Femur (tissue), 1 donor: ENCODE measurements at regions not wholly inside any gene's neighbourhood (a gene's known extent, or its start where the extent isn't known, plus 50 kb on each side); places are given as distances from the start of the nearest gene placed in this dataset.

ENCODE experiments used
- DNase-seq: peaks from one replicate; pipeline ENCODE4 v3.0.0-alpha.2; 2017

GRCh38 chr3:103693831-103694230 lies 1259.0 kb downstream of the ZPLD1 start:
- DNase-seq = no peak

DNA sequence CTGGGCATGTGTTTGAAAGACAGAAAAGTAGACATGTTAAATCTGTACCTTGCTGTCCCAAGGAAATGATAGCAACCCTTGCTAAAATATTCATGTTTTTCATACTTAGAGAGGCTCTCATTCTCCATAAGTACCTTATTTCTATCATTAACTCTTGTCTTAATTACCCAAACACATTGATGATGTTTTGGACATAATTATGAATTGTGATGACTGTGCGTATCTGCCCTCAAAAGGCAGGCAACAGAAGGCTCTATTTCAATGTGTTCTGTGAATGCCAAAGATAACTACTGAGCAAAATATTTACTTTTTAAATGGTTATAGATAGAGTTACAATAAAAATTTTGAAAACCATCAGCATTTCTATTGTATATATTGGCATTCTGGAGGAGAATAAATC lies 1263.8 kb downstream of the ZPLD1 start:
- DNase-seq = no peak

DNA sequence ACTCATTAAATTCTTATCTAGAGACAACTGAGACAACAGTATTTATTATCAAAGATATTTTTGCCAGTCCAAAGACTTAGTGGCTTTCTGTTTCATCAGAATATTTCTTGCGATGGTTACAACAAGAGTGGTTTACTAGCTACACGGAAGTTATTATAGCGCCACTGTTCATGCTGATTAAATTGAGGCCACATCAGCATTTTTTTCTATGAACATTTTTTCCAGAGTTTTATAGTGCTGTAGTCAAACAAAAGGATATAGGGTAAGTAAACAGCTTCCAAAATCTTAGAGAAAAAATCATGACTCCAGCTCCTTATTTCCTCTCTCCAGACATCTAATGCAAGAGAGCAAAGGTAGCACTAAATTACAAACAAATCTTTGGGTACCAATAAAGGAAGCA lies 1264.4 kb downstream of the ZPLD1 start:
- no peak for DNase-seq

- no peak for DNase-seq
Measured at GRCh38 chr3:103705641-103706040, 1270.8 kb downstream of the ZPLD1 start.

DNA sequence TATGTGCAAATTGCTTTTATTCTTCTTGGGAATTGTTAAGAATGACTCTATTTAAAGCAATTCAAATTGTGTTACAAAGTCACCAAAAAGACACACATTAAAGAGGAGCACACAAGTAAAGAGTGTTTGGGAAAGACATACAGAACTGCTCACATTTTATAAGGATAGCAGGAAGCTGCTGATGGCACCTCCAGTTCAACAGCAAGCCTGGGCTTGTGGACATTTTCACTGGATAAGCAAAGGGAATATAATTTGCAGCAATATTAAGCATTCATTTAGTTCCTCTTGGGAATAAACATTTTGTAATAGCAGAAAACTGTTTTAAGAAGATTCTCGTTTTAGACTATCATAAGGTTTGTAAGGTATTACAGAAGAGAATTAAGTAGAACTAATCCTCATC lies 1271.9 kb downstream of the ZPLD1 start:
- no peak for DNase-seq

DNA sequence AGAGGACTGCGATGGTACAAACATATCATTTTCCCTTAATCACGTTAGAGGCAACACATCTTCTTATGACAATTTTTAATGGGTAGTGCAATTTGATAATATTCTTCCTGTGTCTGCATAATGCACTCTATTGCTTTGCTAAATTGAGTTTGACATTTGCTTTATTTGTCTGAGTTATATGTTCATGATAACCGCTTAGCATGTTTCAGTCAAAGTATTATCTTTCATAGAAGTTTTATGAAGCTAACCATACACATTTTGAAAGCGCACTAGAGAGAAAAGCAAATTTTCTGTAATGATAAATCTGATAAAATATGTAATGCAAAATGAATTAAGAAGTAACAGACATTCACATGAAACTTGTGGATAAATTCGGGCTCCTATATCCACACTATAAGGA lies 1276.9 kb downstream of the ZPLD1 start:
- no peak for DNase-seq

GRCh38 chr3:103712320-103713008 lies 1277.6 kb downstream of the ZPLD1 start:
- no peak for DNase-seq

DNA sequence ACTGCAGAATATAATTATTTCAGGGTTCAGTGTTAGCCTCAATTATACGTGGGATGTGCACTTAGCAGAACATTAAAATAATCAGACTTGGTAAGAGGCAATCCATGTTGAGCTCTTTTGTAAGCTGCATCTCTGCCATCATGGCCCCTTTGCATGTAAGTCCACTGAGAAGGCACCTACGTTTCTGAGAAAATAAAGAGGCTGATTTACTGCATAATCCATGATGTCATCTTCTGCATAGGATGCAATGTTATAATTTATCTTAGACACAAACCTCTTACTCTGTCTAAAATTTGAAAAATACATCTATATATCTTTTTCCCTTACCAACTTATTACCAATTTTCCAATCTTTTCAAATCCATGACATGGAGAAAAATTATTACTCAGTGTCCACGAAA lies 1294.7 kb downstream of the ZPLD1 start:
- DNase-seq = no peak

DNA sequence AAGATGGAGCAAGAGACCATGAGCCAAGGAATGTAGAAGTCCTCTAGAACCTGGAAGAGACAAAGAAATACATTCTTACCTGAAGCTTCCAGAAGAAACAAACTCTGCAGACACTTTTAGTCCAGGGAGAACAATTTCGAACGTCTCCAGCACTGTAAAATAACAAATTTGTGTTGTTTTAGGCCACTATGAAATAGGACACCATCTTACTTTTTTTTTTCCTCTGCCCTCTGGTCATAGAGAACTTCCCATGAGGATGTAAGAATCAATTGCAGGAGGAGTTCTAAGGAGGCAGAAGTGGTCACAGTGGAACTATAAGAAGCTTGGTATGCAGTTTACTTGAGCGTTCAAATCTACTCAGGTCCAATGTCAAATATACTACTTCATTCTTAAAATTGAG lies 1295.9 kb downstream of the ZPLD1 start:
- no peak for DNase-seq

DNA sequence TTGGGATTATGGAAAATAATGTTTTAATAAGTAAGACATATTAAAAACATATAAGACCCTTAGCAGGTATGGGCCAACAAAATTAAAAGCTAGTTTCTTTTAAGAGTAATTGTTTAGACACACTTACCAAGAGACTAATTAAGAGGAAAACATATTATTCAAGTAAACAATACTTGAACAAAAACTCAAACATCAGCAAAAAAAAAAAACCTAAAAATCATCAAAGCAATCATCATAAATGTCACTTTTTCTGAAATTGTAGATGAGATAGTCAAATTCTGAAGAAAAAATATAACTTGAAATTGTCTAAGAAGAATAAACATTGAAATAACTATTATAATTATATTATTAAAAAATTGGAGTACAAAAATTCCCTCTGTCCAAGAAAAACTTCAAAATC lies 1318.2 kb downstream of the ZPLD1 start:
- no peak for DNase-seq

DNA sequence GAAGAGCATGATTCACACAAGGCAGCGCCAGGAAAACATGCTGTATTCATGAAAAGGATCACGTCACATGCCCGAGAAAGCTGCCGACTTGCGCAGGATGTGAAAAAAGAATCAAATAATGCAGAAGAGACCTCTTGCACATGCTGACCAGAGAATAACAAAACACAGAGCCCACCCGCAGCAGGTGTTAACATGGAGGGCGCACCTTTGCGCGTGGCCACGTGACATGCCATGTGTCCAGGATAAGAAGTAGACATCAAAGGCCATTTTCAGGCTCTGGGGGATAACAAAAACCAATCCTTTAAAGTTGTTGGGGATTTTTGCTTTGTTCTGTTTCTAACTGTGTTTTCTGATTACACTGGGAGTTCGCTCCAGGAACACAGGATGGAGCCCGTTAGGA lies 1332.8 kb downstream of the ZPLD1 start:
- DNase-seq = no peak

- no peak for DNase-seq
Measured at GRCh38 chr3:103785017-103785416, 1350.2 kb downstream of the ZPLD1 start.

- no peak for DNase-seq
Measured at GRCh38 chr3:103785537-103785936, 1350.7 kb downstream of the ZPLD1 start.

- DNase-seq = no peak
Measured at GRCh38 chr3:103786296-103786695, 1351.5 kb downstream of the ZPLD1 start.

- no peak for DNase-seq
Measured at GRCh38 chr3:103787164-103787871, 1352.5 kb downstream of the ZPLD1 start.

- no peak for DNase-seq
Measured at GRCh38 chr3:103787879-103788278, 1353.1 kb downstream of the ZPLD1 start.

GRCh38 chr3:103791786-103792515 lies 1357.1 kb downstream of the ZPLD1 start:
- no peak for DNase-seq

GRCh38 chr3:103794656-103795055 lies 1359.8 kb downstream of the ZPLD1 start:
- no peak for DNase-seq

GRCh38 chr3:103796068-103796467 lies 1361.3 kb downstream of the ZPLD1 start:
- DNase-seq = no peak

DNA sequence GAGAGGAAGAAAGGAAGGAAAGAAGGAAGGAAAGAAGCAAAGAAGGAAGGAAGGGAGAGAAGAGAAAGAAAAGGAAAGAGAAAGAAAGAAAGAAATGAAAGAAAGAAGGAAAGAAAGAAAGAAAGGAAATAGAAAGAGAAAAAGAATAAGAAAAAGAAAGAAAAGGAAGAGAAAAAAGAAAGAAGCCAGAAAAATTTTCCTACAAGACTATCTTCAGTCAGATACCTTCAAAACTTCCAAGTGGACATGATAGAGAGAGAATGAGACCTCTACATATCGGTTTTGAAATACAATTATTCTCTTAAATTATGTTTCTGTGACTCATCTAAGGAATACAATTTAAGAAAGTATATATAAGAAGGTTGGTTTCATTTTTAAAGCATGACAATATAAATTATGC lies 1369.0 kb downstream of the ZPLD1 start:
- no peak for DNase-seq

DNA sequence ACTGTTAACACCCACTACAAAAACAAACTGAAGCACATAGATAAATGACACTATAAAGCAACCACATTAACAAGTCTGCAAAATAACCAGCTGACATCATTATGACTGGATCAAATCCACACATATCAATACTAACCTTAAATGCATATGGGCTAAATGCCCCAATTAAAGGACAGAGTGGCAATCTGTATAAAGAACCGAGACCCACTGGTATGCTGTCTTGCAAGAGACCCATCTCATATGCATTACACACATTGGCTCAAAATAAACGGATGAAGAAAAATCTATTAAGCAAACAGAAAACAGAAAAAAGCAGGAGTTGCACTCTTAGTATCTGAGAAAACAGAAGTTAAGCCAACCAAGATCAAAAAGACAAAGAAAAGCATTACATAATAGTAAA lies 1375.4 kb downstream of the ZPLD1 start:
- DNase-seq = no peak

GRCh38 chr3:103813955-103814354 lies 1379.1 kb downstream of the ZPLD1 start:
- no peak for DNase-seq

DNA sequence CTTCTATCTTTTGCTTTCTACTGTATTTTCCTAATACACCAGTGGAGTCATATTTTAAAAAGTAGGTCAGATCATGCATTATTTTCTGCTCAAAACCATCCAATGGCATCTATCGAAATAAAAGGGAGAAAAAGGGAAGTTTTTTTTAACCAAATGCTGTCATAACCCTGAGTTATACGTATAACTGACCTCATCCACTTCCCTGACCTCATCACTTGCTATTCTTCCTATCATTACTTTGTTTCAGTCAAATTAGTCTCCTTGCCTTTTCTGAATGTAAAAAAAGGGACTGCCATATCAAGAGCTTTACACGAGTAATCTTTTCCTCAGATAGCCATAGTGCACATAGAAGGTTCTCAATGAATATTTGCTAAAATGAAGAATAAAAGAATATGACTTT lies 1383.6 kb downstream of the ZPLD1 start:
- DNase-seq = no peak

GRCh38 chr3:103818800-103819199 lies 1384.0 kb downstream of the ZPLD1 start:
- no peak for DNase-seq
